ENCODE measurements at regions not wholly inside any gene's neighbourhood (a gene's known extent, or its start where the extent isn't known, plus 50 kb on each side); places are given as distances from the start of the nearest gene placed in this dataset.

- TF ChIP-seq CHD7 (IDR thresholded peaks at IDR 0.05; ENCODE audit: insufficient replicate concordance, low read length) (no peak), SIN3A (conservative IDR thresholded peaks at IDR 0.05 in 1 of 2, IDR thresholded peaks at IDR 0.05 in 1 of 2; ENCODE audit: low read depth in 1 of 2, low read length in 2 of 2) (no peak)
Measured at GRCh38 chr9:31336841-31337240, 1047.6 kb upstream of the ACO1 start (continued).
